D341Med (cell line): ENCODE measurements at regions not wholly inside any gene's neighbourhood (a gene's known extent, or its start where the extent isn't known, plus 50 kb on each side); places are given as distances from the start of the nearest gene placed in this dataset.
"Not testable (repeated sequence)": the region's sequence is repeated elsewhere in the genome, so short reads cannot be mapped to it uniquely, and the experiment has no call there.

ENCODE experiments used
- DNase-seq: peaks from one replicate; pipeline ENCODE4 v3.0.0; 2012; ENCODE audit warnings: low spot score

GRCh38 chr10:80697926-80698325, 160.2 kb downstream of the SH2D4B start:
- no peak for DNase-seq

GRCh38 chr10:80699602-80700039, 161.9 kb downstream of the SH2D4B start:
- DNase-seq, result peak; percentile 80

- peak; percentile 37 for DNase-seq
Measured at GRCh38 chr10:80700252-80700651, 162.6 kb downstream of the SH2D4B start.

GRCh38 chr10:80700760-80701444, 163.2 kb downstream of the SH2D4B start:
- DNase-seq, result peak; percentile 22

- no peak for DNase-seq
Measured at GRCh38 chr10:80701706-80702105, 164.0 kb downstream of the SH2D4B start.

GRCh38 chr10:80702143-80702542, 164.4 kb downstream of the SH2D4B start:
- peak; percentile 39 for DNase-seq

- DNase-seq, result no peak
Measured at GRCh38 chr10:80705899-80706298, 168.2 kb downstream of the SH2D4B start.

- DNase-seq, result no peak
Measured at GRCh38 chr10:80708185-80708584, 170.5 kb downstream of the SH2D4B start.

GRCh38 chr10:80708808-80709207, 171.1 kb downstream of the SH2D4B start:
- DNase-seq, result no peak

- no peak for DNase-seq
Measured at GRCh38 chr10:80709866-80710265, 172.2 kb downstream of the SH2D4B start.

- DNase-seq, result no peak
Measured at GRCh38 chr10:80713398-80713928, 175.8 kb downstream of the SH2D4B start.

GRCh38 chr10:80714566-80714965, 176.9 kb downstream of the SH2D4B start:
- no peak for DNase-seq

GRCh38 chr10:80718024-80718423, 180.3 kb downstream of the SH2D4B start:
- DNase-seq, result no peak

- DNase-seq, result no peak
Measured at GRCh38 chr10:80719935-80720334, 182.2 kb downstream of the SH2D4B start.

GRCh38 chr10:80720549-80720948, 182.8 kb downstream of the SH2D4B start:
- DNase-seq, result no peak

- DNase-seq, result not testable (repeated sequence)
Measured at GRCh38 chr10:80728354-80728753, 190.7 kb downstream of the SH2D4B start.

GRCh38 chr10:80729896-80730295, 192.2 kb downstream of the SH2D4B start:
- DNase-seq, result no peak

- no peak for DNase-seq
Measured at GRCh38 chr10:80730522-80730921, 192.8 kb downstream of the SH2D4B start.

- DNase-seq, result no peak
Measured at GRCh38 chr10:80734589-80734988, 196.9 kb downstream of the SH2D4B start.

GRCh38 chr10:80737209-80737608, 199.5 kb downstream of the SH2D4B start:
- no peak for DNase-seq

GRCh38 chr10:80739328-80739727, 201.6 kb downstream of the SH2D4B start:
- DNase-seq, result no peak

GRCh38 chr10:80739963-80740715, 202.4 kb downstream of the SH2D4B start:
- DNase-seq, result no peak

GRCh38 chr10:80741278-80741677, 203.6 kb downstream of the SH2D4B start:
- DNase-seq, result no peak
